GM23338 (cell line): ENCODE measurements at regions not wholly inside any gene's neighbourhood (a gene's known extent, or its start where the extent isn't known, plus 50 kb on each side); places are given as distances from the start of the nearest gene placed in this dataset.

Experiments used
- ATAC-seq: fragments of 200-7000 bp; cut with Tn5 transposase; 3 replicates; pipeline ENCODE4 v1.9.1; 2020
- DNase-seq: peaks from one replicate; pipeline ENCODE4 v3.0.0-alpha.2; 2015; ENCODE audit warnings: low spot score
- H2AFZ ChIP-seq: fragments of 200-600 bp; sonication (generic); 2 replicates; pipeline ENCODE4 v1.8.0; 2016; ENCODE audit warnings: antibody characterized with exemption, mild to moderate bottlenecking, moderate library complexity
- H3F3A ChIP-seq: fragments of 200-600 bp; sonication (generic); replicated peaks from 2 replicates; pipeline ENCODE4 v1.8.0; 2017; ENCODE audit warnings: antibody characterized with exemption, mixed run types, low read depth
- H3K27ac ChIP-seq: fragments of 200-600 bp; sonication (generic); 2 replicates; pipeline ENCODE4 v1.6.1; 2016; ENCODE audit warnings: low read depth
- H3K27me3 ChIP-seq: fragments of 200-600 bp; sonication (generic); 2 replicates; pipeline ENCODE4 v1.8.0; 2016; ENCODE audit warnings: mild to moderate bottlenecking, mixed run types, moderate library complexity; ENCODE audit not compliant: insufficient read depth
- H3K36me3 ChIP-seq: fragments of 200-600 bp; sonication (generic); 2 replicates; pipeline ENCODE4 v1.8.0; 2016; ENCODE audit warnings: mild to moderate bottlenecking; ENCODE audit not compliant: insufficient read depth
- H3K4me1 ChIP-seq: fragments of 200-600 bp; sonication (generic); 2 replicates; pipeline ENCODE4 v1.8.0; 2016; ENCODE audit warnings: mild to moderate bottlenecking, moderate library complexity; ENCODE audit not compliant: insufficient read depth
- H3K4me2 ChIP-seq: fragments of 200-600 bp; sonication (generic); 2 replicates; pipeline ENCODE4 v1.7.1; 2017; ENCODE audit warnings: mixed run types
- H3K4me3 ChIP-seq: fragments of 200-600 bp; sonication (generic); 2 replicates; pipeline ENCODE4 v1.6.1; 2016; ENCODE audit warnings: mixed run types
- H3K79me2 ChIP-seq: fragments of 200-600 bp; sonication (generic); replicated peaks from 2 replicates; pipeline ENCODE4 v1.8.0; 2017; ENCODE audit warnings: mild to moderate bottlenecking; ENCODE audit not compliant: insufficient read depth
- H3K9me2 ChIP-seq: fragments of 200-600 bp; sonication (generic); 2 replicates; pipeline ENCODE4 v1.8.0; 2017; ENCODE audit not compliant: insufficient read depth
- H4K20me1 ChIP-seq: fragments of 200-600 bp; sonication (generic); replicated peaks from 2 replicates; pipeline ENCODE4 v1.8.0; 2017; ENCODE audit warnings: mild to moderate bottlenecking; ENCODE audit not compliant: insufficient read depth
- H3K27ac Mint-ChIP-seq: 2 replicates; pipeline ENCODE4 v1.8.0; 2020; ENCODE audit warnings: inconsistent platforms, mild to moderate bottlenecking, moderate library complexity, mixed read lengths
- H3K27me3 Mint-ChIP-seq: 3 replicates; pipeline ENCODE4 v1.8.0; 2022; ENCODE audit warnings: low read depth, mild to moderate bottlenecking, moderate library complexity, mixed read lengths, inconsistent platforms; ENCODE audit not compliant: insufficient read depth, poor library complexity
- H3K36me3 Mint-ChIP-seq: 3 replicates; pipeline ENCODE4 v1.8.0; 2021; ENCODE audit warnings: low read depth, mild to moderate bottlenecking, inconsistent platforms, moderate library complexity, mixed read lengths
- H3K4me1 Mint-ChIP-seq: 3 replicates; pipeline ENCODE4 v1.8.0; 2020; ENCODE audit warnings: mild to moderate bottlenecking, inconsistent platforms, mixed read lengths
- H3K4me3 Mint-ChIP-seq: 3 replicates; pipeline ENCODE4 v1.8.0; 2021; ENCODE audit warnings: moderate library complexity, mild to moderate bottlenecking, inconsistent platforms, mixed read lengths
- H3K9me3 Mint-ChIP-seq: 3 replicates; pipeline ENCODE4 v1.8.0; 2020; ENCODE audit warnings: moderate library complexity, mild to moderate bottlenecking, inconsistent platforms, mixed read lengths
- CTCF ChIP-seq, 2 experiments: fragments of 200-600 bp in 1 of 2; sonication (generic) in 1 of 2; conservative IDR thresholded peaks; 2 replicates each; pipeline versions ENCODE4 v1.5.1 to v1.6.1; 2016 to 2017; ENCODE audit warnings: antibody characterized with exemption in 2 of 2, low read depth in 2 of 2, mild to moderate bottlenecking in 2 of 2, moderate library complexity in 1 of 2
- ETS1 ChIP-seq: IDR thresholded peaks from 2 replicates; pipeline ENCODE4 v1.6.1; 2016; ENCODE audit warnings: antibody characterized with exemption
- EZH2 ChIP-seq: fragments of 200-600 bp; sonication (generic); IDR thresholded peaks from one replicate; pipeline ENCODE4 v1.8.0; 2017; ENCODE audit warnings: antibody characterized with exemption, mild to moderate bottlenecking, low read depth; ENCODE audit not compliant: unreplicated experiment
- EZH2phosphoT487 ChIP-seq: fragments of 200-600 bp; sonication (generic); IDR thresholded peaks from one replicate; pipeline ENCODE4 v1.8.1; 2018; ENCODE audit warnings: antibody characterized with exemption; ENCODE audit not compliant: unreplicated experiment
- JUNB ChIP-seq: IDR thresholded peaks from one replicate; pipeline ENCODE4 v1.6.1; 2016; ENCODE audit warnings: antibody characterized with exemption; ENCODE audit not compliant: unreplicated experiment
- NANOG ChIP-seq: IDR thresholded peaks from 2 replicates; pipeline ENCODE4 v1.6.1; 2016; ENCODE audit warnings: antibody characterized with exemption, borderline replicate concordance
- POLR2AphosphoS5 ChIP-seq: IDR thresholded peaks from 2 replicates; pipeline ENCODE4 v1.6.1; 2016; ENCODE audit warnings: antibody characterized with exemption, low read depth
- REST ChIP-seq: IDR thresholded peaks from one replicate; pipeline ENCODE4 v1.6.1; 2018; ENCODE audit warnings: antibody characterized with exemption; ENCODE audit not compliant: unreplicated experiment
- STAT1 ChIP-seq: IDR thresholded peaks from one replicate; pipeline ENCODE4 v1.6.1; 2016; ENCODE audit warnings: antibody characterized with exemption; ENCODE audit not compliant: unreplicated experiment
- ZNF331 ChIP-seq: fragments of 250-450 bp; sonication (Bioruptor Pico); IDR thresholded peaks from 2 replicates; pipeline ENCODE4 v1.5.0; 2020; ENCODE audit warnings: low read depth, mild to moderate bottlenecking, moderate library complexity
- ZNF462 ChIP-seq: fragments of 250-450 bp; sonication (Bioruptor Pico); IDR thresholded peaks from 2 replicates; pipeline ENCODE4 v1.5.0; 2020; ENCODE audit warnings: mild to moderate bottlenecking, moderate library complexity

GRCh38 chr16:86729686-86730085 is 151.3 kb downstream of the FOXL1 start (continued):
- no peak for TF ChIP-seq CTCF (conservative IDR thresholded peaks at IDR 0.05; ENCODE audit: low read depth in 2 of 2)

GRCh38 chr16:86730086-86730485 is 151.7 kb downstream of the FOXL1 start:
- H3K27me3 Mint-ChIP-seq, result peaks cover 20% of the 10 kb centered on the region
- no peak overlapping the region for H3K4me3 Mint-ChIP-seq
- TF ChIP-seq JUNB (no peak), NANOG (no peak), EZH2phosphoT487 (no peak), STAT1 (no peak), POLR2AphosphoS5 (no peak), ZNF462 (no peak), ETS1 (no peak), REST (no peak), EZH2 (no peak), CTCF (conservative IDR thresholded peaks at IDR 0.05; ENCODE audit: low read depth in 2 of 2) (no peak), ZNF331 (CRISPR knock-in tag) (no peak)

More at GRCh38 chr16:86730086-86730485, 151.7 kb downstream of the FOXL1 start:
- H2AFZ ChIP-seq, result no peak overlapping the region
- peaks cover 26% of the 10 kb centered on the region for H3K4me1 ChIP-seq
- no peaks in the 10 kb centered on the region for H3K27me3 ChIP-seq
- no peak overlapping the region for H3K27ac ChIP-seq
- H3K9me3 Mint-ChIP-seq, result no peaks in the 10 kb centered on the region
- no peaks in the 10 kb centered on the region for H4K20me1 ChIP-seq
- H3K4me3 ChIP-seq, result no peak overlapping the region
- no peak overlapping the region for H3K4me2 ChIP-seq
- no peaks in the 10 kb centered on the region; the same call in 2 of the 3 replicates for H3K36me3 Mint-ChIP-seq
- no peak for ATAC-seq
- H3K79me2 ChIP-seq, result no peaks in the 10 kb centered on the region
- peaks cover 38% of the 10 kb centered on the region for H3K4me1 Mint-ChIP-seq
- no peaks in the 10 kb centered on the region for H3K9me2 ChIP-seq
- H3F3A ChIP-seq, result peaks cover 4% of the 10 kb centered on the region; the same call in 1 of the 2 replicates
- no peak for DNase-seq
- no peaks in the 10 kb centered on the region for H3K36me3 ChIP-seq
- no peak overlapping the region for H3K27ac Mint-ChIP-seq
